ENCODE measurements at regions not wholly inside any gene's neighbourhood (a gene's known extent, or its start where the extent isn't known, plus 50 kb on each side); places are given as distances from the start of the nearest gene placed in this dataset.
A peak's percentile ranks its signal among the peaks of the same experiment; 100 is the strongest.

DNA sequence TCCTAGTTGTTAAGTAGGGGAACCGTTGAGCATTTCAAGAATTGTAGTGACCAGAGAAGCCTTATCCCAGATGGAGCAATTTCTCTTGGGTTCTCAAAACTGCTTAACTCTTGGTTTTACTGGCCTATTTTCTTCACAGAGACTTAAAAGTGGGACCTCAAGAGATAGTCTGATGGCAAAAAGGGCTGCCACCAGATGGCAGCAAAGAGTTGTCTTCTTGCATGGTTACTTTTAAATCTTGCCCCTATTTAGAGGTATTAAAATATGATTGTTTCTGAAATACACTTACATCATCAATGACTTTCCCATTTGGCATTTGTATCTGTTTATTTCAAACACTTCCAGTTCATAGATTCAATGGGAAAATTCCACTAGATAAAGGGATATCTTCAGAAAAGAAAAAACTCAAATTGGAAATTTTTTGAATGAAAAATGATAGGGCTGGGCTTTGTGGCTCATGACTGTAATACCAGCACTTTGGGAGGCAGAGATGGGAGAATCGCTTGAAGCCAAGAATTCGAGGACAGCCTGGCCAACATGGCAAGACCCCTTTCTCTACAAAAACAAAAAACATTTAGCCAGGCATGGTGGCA is 69.9 kb upstream of the CNTN1 start:
- no peak overlapping the region for H3K4me3 ChIP-seq (ENCODE audit: low read depth, low read length)
- TF ChIP-seq, protein P1, sequence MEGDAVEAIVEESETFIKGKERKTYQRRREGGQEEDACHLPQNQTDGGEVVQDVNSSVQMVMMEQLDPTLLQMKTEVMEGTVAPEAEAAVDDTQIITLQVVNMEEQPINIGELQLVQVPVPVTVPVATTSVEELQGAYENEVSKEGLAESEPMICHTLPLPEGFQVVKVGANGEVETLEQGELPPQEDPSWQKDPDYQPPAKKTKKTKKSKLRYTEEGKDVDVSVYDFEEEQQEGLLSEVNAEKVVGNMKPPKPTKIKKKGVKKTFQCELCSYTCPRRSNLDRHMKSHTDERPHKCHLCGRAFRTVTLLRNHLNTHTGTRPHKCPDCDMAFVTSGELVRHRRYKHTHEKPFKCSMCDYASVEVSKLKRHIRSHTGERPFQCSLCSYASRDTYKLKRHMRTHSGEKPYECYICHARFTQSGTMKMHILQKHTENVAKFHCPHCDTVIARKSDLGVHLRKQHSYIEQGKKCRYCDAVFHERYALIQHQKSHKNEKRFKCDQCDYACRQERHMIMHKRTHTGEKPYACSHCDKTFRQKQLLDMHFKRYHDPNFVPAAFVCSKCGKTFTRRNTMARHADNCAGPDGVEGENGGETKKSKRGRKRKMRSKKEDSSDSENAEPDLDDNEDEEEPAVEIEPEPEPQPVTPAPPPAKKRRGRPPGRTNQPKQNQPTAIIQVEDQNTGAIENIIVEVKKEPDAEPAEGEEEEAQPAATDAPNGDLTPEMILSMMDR (IDR thresholded peaks at IDR 0.05; ENCODE audit: low read depth, low read length): peak; percentile 14; the same call in 1 of the 2 replicates

- no peak overlapping the region for H3K4me3 ChIP-seq (ENCODE audit: low read depth, low read length)
- TF ChIP-seq, protein P1 (IDR thresholded peaks at IDR 0.05; ENCODE audit: low read depth, low read length): no peak
Measured at GRCh38 chr12:40632171-40632570, 60.1 kb upstream of the CNTN1 start.

GRCh38 chr12:40632933-40633332 is 59.3 kb upstream of the CNTN1 start:
- TF ChIP-seq, protein P1 (IDR thresholded peaks at IDR 0.05; ENCODE audit: low read depth, low read length): no peak
- no peak overlapping the region for H3K4me3 ChIP-seq (ENCODE audit: low read depth, low read length)

DNA sequence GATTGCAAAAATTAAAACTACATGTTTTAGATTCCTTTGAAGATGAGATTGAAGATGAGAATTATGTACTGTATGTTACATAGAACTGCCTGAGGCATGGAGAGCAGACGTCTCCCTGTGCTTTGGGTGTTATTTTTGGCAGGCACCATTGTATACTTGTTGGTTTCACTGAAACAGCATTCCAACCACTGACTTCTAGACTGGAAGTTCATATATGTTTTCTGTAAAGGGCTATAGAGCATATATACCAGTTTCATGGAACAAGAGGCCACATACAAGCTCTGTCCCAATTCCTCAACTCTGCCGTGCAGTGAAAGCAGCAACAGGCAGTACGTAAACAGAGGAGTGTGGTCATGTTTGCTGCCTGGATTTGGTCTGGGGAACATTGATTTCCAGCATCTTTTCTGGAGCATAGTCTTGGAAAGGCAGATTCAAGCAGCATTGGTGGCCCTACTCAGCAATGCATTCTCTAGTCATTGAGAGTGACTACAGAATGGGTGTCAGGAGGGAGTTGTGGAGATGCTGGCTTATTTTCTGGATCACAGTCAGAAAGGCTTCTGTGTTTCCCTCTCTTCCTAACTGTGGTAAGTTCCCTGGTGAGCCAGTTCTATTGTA is 57.6 kb upstream of the CNTN1 start:
- TF ChIP-seq, protein P1 (IDR thresholded peaks at IDR 0.05; ENCODE audit: low read depth, low read length): no peak
- no peak overlapping the region for H3K4me3 ChIP-seq (ENCODE audit: low read depth, low read length)

GRCh38 chr12:40635141-40635731 is 57.0 kb upstream of the CNTN1 start:
- TF ChIP-seq, protein P1 (IDR thresholded peaks at IDR 0.05; ENCODE audit: low read depth, low read length): no peak
- no peak overlapping the region for H3K4me3 ChIP-seq (ENCODE audit: low read depth, low read length)
